Stimulated activated CD4-positive, alpha-beta T cell treated with anti-CD3 and anti-CD28 coated beads, Interleukin-12 subunit alpha, Interleukin-12 subunit beta, amount 100 ng/mL, for 48 hours (primary cell): ENCODE measurements at regions not wholly inside any gene's neighbourhood (a gene's known extent, or its start where the extent isn't known, plus 50 kb on each side); places are given as distances from the start of the nearest gene placed in this dataset.
"Not testable (repeated sequence)": the region's sequence is repeated elsewhere in the genome, so short reads cannot be mapped to it uniquely, and the experiment has no call there.

Source experiments
- DNase-seq, 3 donors: peaks; one replicate each; pipeline ENCODE4 v3.0.0-alpha.2; 2020; ENCODE audit warnings: low read depth in 2 of 3, low spot score in 1 of 3

- no peak for DNase-seq
Observed at GRCh38 chr3:177493091-177493490, 295.8 kb upstream of the TBL1XR1 start.

- DNase-seq: no peak
Observed at GRCh38 chr3:177494216-177494615, 296.9 kb upstream of the TBL1XR1 start.

DNA sequence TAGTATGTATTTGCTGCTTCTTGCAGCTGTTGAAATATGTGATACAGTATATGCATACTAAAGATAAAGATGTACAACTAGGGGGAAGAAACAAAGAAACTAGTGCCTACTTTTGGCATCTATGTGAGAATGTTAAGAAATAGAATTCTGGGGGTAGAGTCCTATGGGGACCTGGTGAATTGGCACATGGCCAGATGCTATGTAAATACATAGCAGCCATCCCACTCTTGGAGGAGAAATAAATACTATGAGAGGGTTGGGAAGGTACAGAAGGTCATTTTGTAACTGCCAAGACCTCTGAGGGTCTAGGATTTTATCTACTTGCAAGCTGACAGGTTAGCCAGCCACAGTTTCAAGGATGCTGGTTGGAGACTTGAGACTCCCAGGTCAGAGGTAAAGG lies 298.3 kb upstream of the TBL1XR1 start:
- DNase-seq: no peak

GRCh38 chr3:177498037-177498857 lies 301.0 kb upstream of the TBL1XR1 start:
- DNase-seq: no peak

- DNase-seq: not testable (repeated sequence)
Observed at GRCh38 chr3:177499039-177499438, 301.8 kb upstream of the TBL1XR1 start.

DNA sequence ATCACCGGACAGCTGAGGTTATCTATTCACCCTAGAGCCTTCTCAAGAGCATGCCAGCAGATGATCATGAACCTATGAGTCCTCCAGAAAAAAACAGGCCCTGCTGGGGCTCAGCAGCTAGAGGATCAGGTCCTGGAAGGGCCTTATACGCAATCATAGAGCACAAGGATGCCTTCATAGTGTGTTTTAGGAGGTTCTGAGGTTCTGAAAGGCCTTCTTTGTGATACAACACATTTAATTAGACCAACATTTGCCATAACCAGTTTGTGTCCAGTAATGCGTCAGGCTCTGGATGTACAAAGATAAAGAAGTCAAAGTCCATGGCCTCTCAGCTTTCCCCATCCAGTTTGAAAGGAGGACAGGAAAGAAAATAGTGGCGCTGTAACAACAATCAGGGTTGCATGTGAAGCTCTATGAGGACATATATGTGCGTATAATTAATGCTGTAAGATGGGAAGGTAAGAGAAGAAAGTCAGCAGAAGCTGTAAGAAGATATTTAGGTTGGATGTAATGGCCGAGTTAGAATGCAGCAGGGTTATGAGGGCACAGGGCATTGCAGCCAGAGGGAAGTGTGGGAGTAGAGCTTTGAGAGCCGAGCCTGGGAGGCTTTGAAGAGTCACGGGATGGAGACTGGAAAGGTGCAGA lies 302.6 kb upstream of the TBL1XR1 start:
- no peak for DNase-seq

DNA sequence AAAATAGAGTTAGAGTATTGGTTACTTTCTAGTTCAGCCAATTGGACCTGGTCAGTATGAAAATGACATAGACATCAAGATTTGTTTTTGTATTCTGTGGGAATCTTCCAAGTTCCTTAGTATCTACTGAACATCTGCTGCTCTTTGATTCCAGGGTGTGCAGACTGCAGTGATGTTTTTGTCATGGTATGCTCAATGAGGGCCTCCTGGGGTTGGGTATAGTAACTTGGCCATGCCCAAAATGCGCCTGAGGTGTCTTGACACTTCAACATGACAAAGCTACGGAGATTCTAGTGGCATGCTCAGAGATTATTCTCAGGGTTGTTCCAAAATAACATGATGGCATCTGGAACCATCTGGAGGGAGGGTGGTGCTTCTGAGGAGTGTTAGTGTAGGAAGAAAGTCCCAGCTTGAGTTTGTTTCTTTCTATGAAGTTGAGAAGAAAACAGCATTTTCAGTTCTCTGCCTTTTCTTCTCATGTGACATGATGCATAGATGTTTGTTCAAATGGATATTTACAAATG lies 313.5 kb upstream of the TBL1XR1 start:
- DNase-seq: no peak

DNA sequence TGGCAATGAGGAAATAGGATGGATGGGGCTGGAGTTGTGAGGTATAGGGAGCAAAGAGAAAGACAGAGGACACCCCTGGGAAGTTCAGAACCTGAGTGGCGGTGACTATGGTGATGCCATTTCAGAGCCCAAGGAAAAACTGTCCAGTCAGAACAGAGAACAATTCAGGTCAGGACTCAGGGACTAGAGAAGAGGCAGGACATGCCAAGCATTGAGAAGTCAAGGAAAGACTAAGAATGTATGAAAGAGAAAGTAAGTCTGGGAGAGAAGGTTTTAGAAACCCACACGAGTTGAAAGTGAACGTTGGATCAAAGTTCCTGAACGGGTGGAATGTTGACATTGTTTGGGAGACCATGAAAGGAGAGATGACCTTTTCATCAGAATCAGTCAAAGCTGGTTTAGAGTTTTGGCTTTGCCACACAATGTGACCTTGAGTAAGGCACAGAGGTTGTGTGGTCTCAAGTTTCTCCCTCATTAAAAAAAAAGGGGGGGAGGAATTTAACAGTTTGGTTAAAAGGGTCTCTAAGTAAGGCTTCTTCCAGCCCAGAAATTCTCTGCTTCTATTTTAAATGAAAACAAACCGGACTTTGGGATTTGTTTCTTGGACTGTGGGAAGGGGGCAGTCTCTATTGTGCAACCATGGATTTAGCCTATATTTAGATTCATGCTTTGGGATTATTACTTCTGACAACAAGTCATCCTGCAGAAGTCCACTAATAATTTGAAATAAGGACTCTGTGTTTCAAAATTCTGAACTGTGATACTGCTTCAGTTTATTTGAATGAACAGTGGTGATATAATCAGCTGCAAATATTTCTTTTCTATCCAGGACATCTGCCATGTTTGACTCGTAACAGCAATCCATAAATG lies 315.9 kb upstream of the TBL1XR1 start:
- no peak for DNase-seq

GRCh38 chr3:177513815-177514610 lies 316.7 kb upstream of the TBL1XR1 start:
- DNase-seq: no peak

DNA sequence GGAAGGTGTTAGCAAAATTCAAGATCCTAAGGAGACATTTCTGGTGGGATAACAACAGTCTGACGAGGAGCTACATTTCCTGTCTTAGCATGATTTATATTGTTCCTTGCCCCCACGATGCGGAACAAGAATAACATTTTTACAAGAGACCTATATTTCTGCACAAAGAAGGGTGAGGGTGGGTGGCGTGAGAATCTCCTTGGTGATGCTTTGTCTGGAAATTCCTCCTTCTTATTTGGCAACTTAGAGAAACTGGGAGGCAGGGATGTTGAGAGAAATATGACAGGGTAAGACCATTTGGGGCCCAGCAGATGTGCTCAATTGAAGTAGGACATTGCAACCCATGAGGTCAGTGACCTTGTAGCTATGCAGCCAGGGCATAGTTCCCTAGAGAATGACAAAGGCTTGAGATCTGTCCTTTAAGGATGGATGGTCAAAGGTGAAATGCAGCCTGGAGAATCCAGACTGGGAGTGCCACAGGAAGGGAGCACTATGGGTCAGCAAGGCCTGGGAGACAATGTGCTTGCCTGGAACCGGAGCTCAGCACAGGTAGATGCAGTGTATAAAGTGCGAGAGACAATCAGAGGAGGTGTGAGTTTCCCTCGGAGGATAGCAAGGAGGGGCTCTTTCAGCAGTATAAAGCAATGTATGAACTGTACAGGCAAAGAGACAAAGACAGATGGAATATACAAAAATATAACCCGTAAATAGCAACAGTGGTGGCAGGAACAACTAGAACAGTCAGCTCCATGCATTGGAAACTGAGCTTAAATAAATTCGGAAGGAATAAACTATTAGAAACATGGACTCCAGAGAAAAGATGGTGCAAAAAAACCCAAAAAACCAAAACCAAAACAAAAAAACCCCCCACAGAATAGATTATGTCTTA lies 317.6 kb upstream of the TBL1XR1 start:
- no peak for DNase-seq

GRCh38 chr3:177515786-177516157 lies 318.5 kb upstream of the TBL1XR1 start:
- no peak for DNase-seq

GRCh38 chr3:177516158-177517011 lies 319.1 kb upstream of the TBL1XR1 start:
- no peak for DNase-seq

DNA sequence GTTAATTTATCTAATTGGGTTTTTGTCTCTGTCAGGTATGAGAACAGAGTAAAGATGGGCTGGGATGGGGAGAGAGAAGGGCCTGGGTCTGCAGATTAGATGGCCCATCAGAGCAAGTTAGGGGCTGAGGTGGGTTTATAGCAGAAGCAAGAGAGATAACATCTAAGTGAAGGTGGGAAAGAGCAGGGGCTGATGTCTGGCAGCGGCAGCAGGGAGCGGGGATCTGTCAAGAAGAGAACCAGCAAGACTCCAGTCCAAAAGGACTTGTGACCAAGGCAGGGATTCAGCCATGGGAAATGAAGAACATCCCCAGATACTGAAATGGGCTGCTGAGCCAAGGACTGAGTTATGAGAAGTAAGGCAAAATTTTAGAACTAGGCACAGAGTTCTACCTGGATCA lies 320.6 kb upstream of the TBL1XR1 start:
- no peak for DNase-seq

GRCh38 chr3:177519588-177519987 lies 322.3 kb upstream of the TBL1XR1 start:
- no peak for DNase-seq

DNA sequence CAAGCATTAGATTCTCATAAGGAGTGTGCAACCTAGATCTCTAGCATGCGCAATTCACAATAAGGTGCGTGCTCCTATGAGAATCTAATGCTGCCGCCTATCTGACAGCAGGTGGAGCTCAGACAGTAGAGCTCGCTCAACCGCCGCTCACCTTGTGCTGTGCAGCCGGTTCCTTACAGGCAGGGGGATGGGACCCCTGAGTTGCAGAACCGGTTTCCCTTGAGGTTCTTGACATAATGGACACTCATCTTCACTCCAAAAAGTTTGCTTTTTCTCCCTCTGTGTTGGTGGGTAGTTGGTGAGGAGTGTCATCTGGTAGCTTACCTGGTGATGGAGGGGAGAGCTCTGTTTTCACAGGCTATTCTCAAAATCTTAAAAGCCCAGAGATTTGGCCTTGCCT lies 324.0 kb upstream of the TBL1XR1 start:
- no peak for DNase-seq

DNA sequence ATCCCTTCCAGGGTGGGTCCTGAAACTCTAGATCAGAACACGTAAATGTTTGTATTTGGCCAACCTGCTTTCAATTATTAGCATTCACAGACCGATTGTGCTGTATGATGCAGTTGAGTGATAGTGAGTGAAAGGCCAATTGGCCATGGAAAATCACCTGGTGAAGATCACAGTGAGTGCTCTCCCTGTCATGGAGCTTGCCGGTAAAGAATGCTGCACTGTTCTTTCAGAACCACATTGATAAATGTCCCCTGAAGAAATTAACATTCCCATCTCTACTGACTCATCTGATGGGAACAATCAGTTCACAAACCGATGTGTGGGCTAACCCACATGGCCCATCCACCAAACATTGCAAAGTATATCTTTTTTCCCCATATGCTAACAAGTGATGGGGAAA lies 324.8 kb upstream of the TBL1XR1 start:
- no peak for DNase-seq

GRCh38 chr3:177523067-177523675 lies 325.9 kb upstream of the TBL1XR1 start:
- DNase-seq: no peak

DNA sequence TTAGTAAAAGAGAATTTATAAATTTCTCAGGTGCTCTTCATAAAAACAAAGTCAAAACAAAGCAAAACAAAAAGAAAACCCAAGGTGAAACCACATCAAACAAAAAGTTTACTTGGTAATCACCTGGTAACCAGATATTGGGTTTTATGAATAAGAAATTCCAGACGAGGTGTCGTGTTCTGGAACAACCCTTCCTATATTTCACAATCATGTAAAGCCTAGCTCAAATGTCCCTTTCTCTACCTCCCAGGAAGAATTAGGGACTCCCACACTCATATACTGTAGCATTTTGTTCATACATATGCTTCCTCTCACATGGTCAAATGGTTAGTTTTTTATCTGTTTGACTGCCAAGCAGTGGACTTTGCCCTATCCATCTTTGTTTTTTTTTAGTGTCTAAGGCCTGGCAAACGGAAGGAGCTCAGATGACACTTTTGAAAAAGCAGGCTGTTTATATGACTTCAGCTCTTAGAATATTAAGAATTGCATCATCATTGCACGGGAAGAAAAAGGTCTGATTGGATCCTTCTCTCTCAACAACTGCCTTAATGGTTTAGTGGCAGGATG lies 326.7 kb upstream of the TBL1XR1 start:
- no peak for DNase-seq
